ENCODE measurements at regions not wholly inside any gene's neighbourhood (a gene's known extent, or its start where the extent isn't known, plus 50 kb on each side); places are given as distances from the start of the nearest gene placed in this dataset.

- no peaks in the 10 kb centered on the region for H3K4me1 ChIP-seq (ENCODE audit: insufficient read depth, low read length)
- TF ChIP-seq CTCF (IDR thresholded peaks at IDR 0.05; ENCODE audit: extremely low read depth, low read depth, low read length) = no peak
- no peak for DNase-seq (ENCODE audit: insufficient read length, low spot score, missing footprints)
Observed at GRCh38 chr14:38111046-38111445, 96.7 kb upstream of the SSTR1 start.

GRCh38 chr14:38113546-38113945, 94.2 kb upstream of the SSTR1 start:
- Histone ChIP-seq H3K79me2 (ENCODE audit: insufficient read depth, low read length) (no peaks in the 10 kb centered on the region), H4K20me1 (ENCODE audit: insufficient read depth, low read length) (no peaks in the 10 kb centered on the region), H3K27me3 (ENCODE audit: insufficient read depth, low read length) (no peaks in the 10 kb centered on the region), H3K9me3 (ENCODE audit: low read depth, low read length) (no peaks in the 10 kb centered on the region), H3K27ac (ENCODE audit: low read depth, low read length) (no peak overlapping the region), H2AFZ (ENCODE audit: low read length) (no peak overlapping the region), H3K36me3 (ENCODE audit: insufficient read depth, low read length) (no peaks in the 10 kb centered on the region), H3K4me2 (ENCODE audit: insufficient read depth, low read length) (no peak overlapping the region), H3K4me1 (ENCODE audit: insufficient read depth, low read length) (no peaks in the 10 kb centered on the region), H3K4me3 (ENCODE audit: insufficient read depth, low read length) (no peak overlapping the region)
- TF ChIP-seq CTCF (IDR thresholded peaks at IDR 0.05; ENCODE audit: extremely low read depth, low read depth, low read length) = no peak
- DNase-seq (ENCODE audit: insufficient read length, low spot score, missing footprints) = no peak

More at GRCh38 chr14:38111046-38111445, 96.7 kb upstream of the SSTR1 start:
- no peaks in the 10 kb centered on the region for H3K9me3 ChIP-seq (ENCODE audit: low read depth, low read length)
- no peak overlapping the region for H3K4me2 ChIP-seq (ENCODE audit: insufficient read depth, low read length)
- no peaks in the 10 kb centered on the region for H4K20me1 ChIP-seq (ENCODE audit: insufficient read depth, low read length)
- H3K4me3 ChIP-seq (ENCODE audit: insufficient read depth, low read length) = no peak overlapping the region
- H3K36me3 ChIP-seq (ENCODE audit: insufficient read depth, low read length) = no peaks in the 10 kb centered on the region
- H3K79me2 ChIP-seq (ENCODE audit: insufficient read depth, low read length) = no peaks in the 10 kb centered on the region
- H3K27me3 ChIP-seq (ENCODE audit: insufficient read depth, low read length) = no peaks in the 10 kb centered on the region
- H2AFZ ChIP-seq (ENCODE audit: low read length) = no peak overlapping the region
- H3K27ac ChIP-seq (ENCODE audit: low read depth, low read length) = no peak overlapping the region

- H3K4me1 ChIP-seq (ENCODE audit: insufficient read depth, low read length) = no peaks in the 10 kb centered on the region
- H3K4me3 ChIP-seq (ENCODE audit: insufficient read depth, low read length) = no peak overlapping the region
- TF ChIP-seq CTCF (IDR thresholded peaks at IDR 0.05; ENCODE audit: extremely low read depth, low read depth, low read length) = no peak
- no peaks in the 10 kb centered on the region for H4K20me1 ChIP-seq (ENCODE audit: insufficient read depth, low read length)
- no peak overlapping the region for H3K27ac ChIP-seq (ENCODE audit: low read depth, low read length)
- no peak overlapping the region for H2AFZ ChIP-seq (ENCODE audit: low read length)
- no peaks in the 10 kb centered on the region for H3K79me2 ChIP-seq (ENCODE audit: insufficient read depth, low read length)
- no peaks in the 10 kb centered on the region for H3K9me3 ChIP-seq (ENCODE audit: low read depth, low read length)
- DNase-seq (ENCODE audit: insufficient read length, low spot score, missing footprints) = no peak
- H3K4me2 ChIP-seq (ENCODE audit: insufficient read depth, low read length) = no peak overlapping the region
- no peaks in the 10 kb centered on the region for H3K36me3 ChIP-seq (ENCODE audit: insufficient read depth, low read length)
- no peaks in the 10 kb centered on the region for H3K27me3 ChIP-seq (ENCODE audit: insufficient read depth, low read length)
Observed at GRCh38 chr14:38116895-38117294, 90.8 kb upstream of the SSTR1 start.

- H4K20me1 ChIP-seq (ENCODE audit: insufficient read depth, low read length) = no peaks in the 10 kb centered on the region
- no peak for TF ChIP-seq CTCF (IDR thresholded peaks at IDR 0.05; ENCODE audit: extremely low read depth, low read depth, low read length)
- H3K27me3 ChIP-seq (ENCODE audit: insufficient read depth, low read length) = no peaks in the 10 kb centered on the region
- DNase-seq (ENCODE audit: insufficient read length, low spot score, missing footprints) = no peak
- no peak overlapping the region for H3K4me3 ChIP-seq (ENCODE audit: insufficient read depth, low read length)
- H3K36me3 ChIP-seq (ENCODE audit: insufficient read depth, low read length) = no peaks in the 10 kb centered on the region
- H3K27ac ChIP-seq (ENCODE audit: low read depth, low read length) = no peak overlapping the region
- H3K4me1 ChIP-seq (ENCODE audit: insufficient read depth, low read length) = no peaks in the 10 kb centered on the region
- no peaks in the 10 kb centered on the region for H3K9me3 ChIP-seq (ENCODE audit: low read depth, low read length)
- H2AFZ ChIP-seq (ENCODE audit: low read length) = no peak overlapping the region
- H3K4me2 ChIP-seq (ENCODE audit: insufficient read depth, low read length) = no peak overlapping the region
- H3K79me2 ChIP-seq (ENCODE audit: insufficient read depth, low read length) = no peaks in the 10 kb centered on the region
Observed at GRCh38 chr14:38120109-38120508, 87.6 kb upstream of the SSTR1 start.
